ENCODE measurements at regions not wholly inside any gene's neighbourhood (a gene's known extent, or its start where the extent isn't known, plus 50 kb on each side); places are given as distances from the start of the nearest gene placed in this dataset.

- Mint-ChIP-seq H3K27ac (no peak overlapping the region), H3K4me1 (0 out of 3 replicates have a peak, but pooled peaks cover 6% of the 10 kb centered on the region), H3K9me3 (no peaks in the 10 kb centered on the region), H3K4me3 (no peak overlapping the region), H3K36me3 (ENCODE audit: low read depth) (no peaks in the 10 kb centered on the region), H3K27me3 (ENCODE audit: insufficient read depth, low read depth, poor library complexity) (peaks cover 2% of the 10 kb centered on the region)
- H3K36me3 ChIP-seq (ENCODE audit: insufficient read depth): no peaks in the 10 kb centered on the region
- no peaks in the 10 kb centered on the region for H3K79me2 ChIP-seq (replicated peaks; ENCODE audit: insufficient read depth)
- DNase-seq (ENCODE audit: low spot score) (no peak), ATAC-seq (no peak)
- no peak overlapping the region for H3K4me3 ChIP-seq
- H3K27me3 ChIP-seq (ENCODE audit: insufficient read depth): no peaks in the 10 kb centered on the region
- no peaks in the 10 kb centered on the region for H3K4me1 ChIP-seq (ENCODE audit: insufficient read depth)
- no peaks in the 10 kb centered on the region for H3F3A ChIP-seq (replicated peaks; ENCODE audit: low read depth)
- no peak overlapping the region for H3K4me2 ChIP-seq
- no peaks in the 10 kb centered on the region for H3K9me2 ChIP-seq (ENCODE audit: insufficient read depth)
- H4K20me1 ChIP-seq (replicated peaks; ENCODE audit: insufficient read depth): no peaks in the 10 kb centered on the region
- no peak overlapping the region for H3K27ac ChIP-seq (ENCODE audit: low read depth)
- H2AFZ ChIP-seq: no peak overlapping the region
- TF ChIP-seq EZH2 (IDR thresholded peaks at IDR 0.05; ENCODE audit: low read depth, unreplicated experiment) (no peak), EZH2phosphoT487 (IDR thresholded peaks at IDR 0.05; ENCODE audit: unreplicated experiment) (no peak), CTCF (conservative IDR thresholded peaks at IDR 0.05; ENCODE audit: low read depth in 2 of 2) (no peak), STAT1 (IDR thresholded peaks at IDR 0.05; ENCODE audit: unreplicated experiment) (no peak), CREB1 (CRISPR knock-in tag; IDR thresholded peaks at IDR 0.05; ENCODE audit: low read depth) (no peak), NANOG (IDR thresholded peaks at IDR 0.05; ENCODE audit: borderline replicate concordance) (no peak), ZNF331 (CRISPR knock-in tag; IDR thresholded peaks at IDR 0.05; ENCODE audit: low read depth) (no peak), ZNF462 (CRISPR knock-in tag; IDR thresholded peaks at IDR 0.05) (no peak), JUNB (IDR thresholded peaks at IDR 0.05; ENCODE audit: unreplicated experiment) (no peak)
Measured at GRCh38 chr3:15927969-15928368, 130.2 kb upstream of the ANKRD28 start.
